ENCODE measurements at regions not wholly inside any gene's neighbourhood (a gene's known extent, or its start where the extent isn't known, plus 50 kb on each side); places are given as distances from the start of the nearest gene placed in this dataset.

- TF ChIP-seq OVOL3 (tag by site-specific recombination; IDR thresholded peaks at IDR 0.05) (no peak), ZNF768 (tag by site-specific recombination; IDR thresholded peaks at IDR 0.05) (no peak), ZNF157 (tag by site-specific recombination; IDR thresholded peaks at IDR 0.05) (no peak), HOXC10 (CRISPR knock-in tag; IDR thresholded peaks at IDR 0.05) (no peak), ZNF510 (tag by site-specific recombination; IDR thresholded peaks at IDR 0.05; ENCODE audit: insufficient replicate concordance) (no peak), KLF10 (tag by site-specific recombination; IDR thresholded peaks at IDR 0.05) (no peak), ZNF449 (tag by site-specific recombination; IDR thresholded peaks at IDR 0.05) (no peak; the same call in 1 of the 2 replicates), ZNF76 (tag by site-specific recombination; IDR thresholded peaks at IDR 0.05; ENCODE audit: borderline replicate concordance, low read depth) (no peak), ZNF785 (tag by site-specific recombination; IDR thresholded peaks at IDR 0.05) (peak; percentile 63; the same call in 1 of the 2 replicates), ZBTB21 (tag by site-specific recombination; IDR thresholded peaks at IDR 0.05) (peak; percentile 83), SETDB1 (IDR thresholded peaks at IDR 0.05; ENCODE audit: insufficient read length, low read length) (no peak), PATZ1 (tag by site-specific recombination; IDR thresholded peaks at IDR 0.05) (no peak; the same call in 1 of the 2 replicates), ZNF521 (tag by site-specific recombination; IDR thresholded peaks at IDR 0.05) (no peak), ZNF664 (tag by site-specific recombination; IDR thresholded peaks at IDR 0.05) (no peak), ZNF670 (tag by site-specific recombination; IDR thresholded peaks at IDR 0.05; ENCODE audit: low read depth) (no peak), ZNF560 (tag by site-specific recombination; IDR thresholded peaks at IDR 0.05; ENCODE audit: borderline replicate concordance) (no peak), ZNF776 (tag by site-specific recombination; IDR thresholded peaks at IDR 0.05; ENCODE audit: borderline replicate concordance) (no peak), ZNF394 (tag by site-specific recombination; IDR thresholded peaks at IDR 0.05; ENCODE audit: borderline replicate concordance) (peak; percentile 52; the same call in 1 of the 2 replicates), ZNF202 (tag by site-specific recombination; IDR thresholded peaks at IDR 0.05; ENCODE audit: borderline replicate concordance) (no peak), ZBTB1 (tag by site-specific recombination; IDR thresholded peaks at IDR 0.05) (no peak), ZNF571 (tag by site-specific recombination; IDR thresholded peaks at IDR 0.05) (no peak), ZNF138 (tag by site-specific recombination; IDR thresholded peaks at IDR 0.05; ENCODE audit: borderline replicate concordance) (no peak), ZNF292 (tag by site-specific recombination; IDR thresholded peaks at IDR 0.05; ENCODE audit: borderline replicate concordance, low read depth) (no peak), ZNF174 (tag by site-specific recombination; IDR thresholded peaks at IDR 0.05) (no peak), ZNF701 (tag by site-specific recombination; IDR thresholded peaks at IDR 0.05) (no peak)
- TF ChIP-seq, protein P1, sequence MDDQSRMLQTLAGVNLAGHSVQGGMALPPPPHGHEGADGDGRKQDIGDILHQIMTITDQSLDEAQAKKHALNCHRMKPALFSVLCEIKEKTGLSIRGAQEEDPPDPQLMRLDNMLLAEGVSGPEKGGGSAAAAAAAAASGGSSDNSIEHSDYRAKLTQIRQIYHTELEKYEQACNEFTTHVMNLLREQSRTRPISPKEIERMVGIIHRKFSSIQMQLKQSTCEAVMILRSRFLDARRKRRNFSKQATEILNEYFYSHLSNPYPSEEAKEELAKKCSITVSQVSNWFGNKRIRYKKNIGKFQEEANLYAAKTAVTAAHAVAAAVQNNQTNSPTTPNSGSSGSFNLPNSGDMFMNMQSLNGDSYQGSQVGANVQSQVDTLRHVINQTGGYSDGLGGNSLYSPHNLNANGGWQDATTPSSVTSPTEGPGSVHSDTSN (CRISPR knock-in tag; IDR thresholded peaks at IDR 0.05), result no peak
- TF ChIP-seq, protein P2, sequence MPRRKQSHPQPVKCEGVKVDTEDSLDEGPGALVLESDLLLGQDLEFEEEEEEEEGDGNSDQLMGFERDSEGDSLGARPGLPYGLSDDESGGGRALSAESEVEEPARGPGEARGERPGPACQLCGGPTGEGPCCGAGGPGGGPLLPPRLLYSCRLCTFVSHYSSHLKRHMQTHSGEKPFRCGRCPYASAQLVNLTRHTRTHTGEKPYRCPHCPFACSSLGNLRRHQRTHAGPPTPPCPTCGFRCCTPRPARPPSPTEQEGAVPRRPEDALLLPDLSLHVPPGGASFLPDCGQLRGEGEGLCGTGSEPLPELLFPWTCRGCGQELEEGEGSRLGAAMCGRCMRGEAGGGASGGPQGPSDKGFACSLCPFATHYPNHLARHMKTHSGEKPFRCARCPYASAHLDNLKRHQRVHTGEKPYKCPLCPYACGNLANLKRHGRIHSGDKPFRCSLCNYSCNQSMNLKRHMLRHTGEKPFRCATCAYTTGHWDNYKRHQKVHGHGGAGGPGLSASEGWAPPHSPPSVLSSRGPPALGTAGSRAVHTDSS (tag by site-specific recombination; IDR thresholded peaks at IDR 0.05), result no peak
- TF ChIP-seq, protein P3, sequence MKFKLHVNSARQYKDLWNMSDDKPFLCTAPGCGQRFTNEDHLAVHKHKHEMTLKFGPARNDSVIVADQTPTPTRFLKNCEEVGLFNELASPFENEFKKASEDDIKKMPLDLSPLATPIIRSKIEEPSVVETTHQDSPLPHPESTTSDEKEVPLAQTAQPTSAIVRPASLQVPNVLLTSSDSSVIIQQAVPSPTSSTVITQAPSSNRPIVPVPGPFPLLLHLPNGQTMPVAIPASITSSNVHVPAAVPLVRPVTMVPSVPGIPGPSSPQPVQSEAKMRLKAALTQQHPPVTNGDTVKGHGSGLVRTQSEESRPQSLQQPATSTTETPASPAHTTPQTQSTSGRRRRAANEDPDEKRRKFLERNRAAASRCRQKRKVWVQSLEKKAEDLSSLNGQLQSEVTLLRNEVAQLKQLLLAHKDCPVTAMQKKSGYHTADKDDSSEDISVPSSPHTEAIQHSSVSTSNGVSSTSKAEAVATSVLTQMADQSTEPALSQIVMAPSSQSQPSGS (tag by site-specific recombination; IDR thresholded peaks at IDR 0.05; ENCODE audit: low read depth), result peak; percentile 59
- TF ChIP-seq, protein P4, sequence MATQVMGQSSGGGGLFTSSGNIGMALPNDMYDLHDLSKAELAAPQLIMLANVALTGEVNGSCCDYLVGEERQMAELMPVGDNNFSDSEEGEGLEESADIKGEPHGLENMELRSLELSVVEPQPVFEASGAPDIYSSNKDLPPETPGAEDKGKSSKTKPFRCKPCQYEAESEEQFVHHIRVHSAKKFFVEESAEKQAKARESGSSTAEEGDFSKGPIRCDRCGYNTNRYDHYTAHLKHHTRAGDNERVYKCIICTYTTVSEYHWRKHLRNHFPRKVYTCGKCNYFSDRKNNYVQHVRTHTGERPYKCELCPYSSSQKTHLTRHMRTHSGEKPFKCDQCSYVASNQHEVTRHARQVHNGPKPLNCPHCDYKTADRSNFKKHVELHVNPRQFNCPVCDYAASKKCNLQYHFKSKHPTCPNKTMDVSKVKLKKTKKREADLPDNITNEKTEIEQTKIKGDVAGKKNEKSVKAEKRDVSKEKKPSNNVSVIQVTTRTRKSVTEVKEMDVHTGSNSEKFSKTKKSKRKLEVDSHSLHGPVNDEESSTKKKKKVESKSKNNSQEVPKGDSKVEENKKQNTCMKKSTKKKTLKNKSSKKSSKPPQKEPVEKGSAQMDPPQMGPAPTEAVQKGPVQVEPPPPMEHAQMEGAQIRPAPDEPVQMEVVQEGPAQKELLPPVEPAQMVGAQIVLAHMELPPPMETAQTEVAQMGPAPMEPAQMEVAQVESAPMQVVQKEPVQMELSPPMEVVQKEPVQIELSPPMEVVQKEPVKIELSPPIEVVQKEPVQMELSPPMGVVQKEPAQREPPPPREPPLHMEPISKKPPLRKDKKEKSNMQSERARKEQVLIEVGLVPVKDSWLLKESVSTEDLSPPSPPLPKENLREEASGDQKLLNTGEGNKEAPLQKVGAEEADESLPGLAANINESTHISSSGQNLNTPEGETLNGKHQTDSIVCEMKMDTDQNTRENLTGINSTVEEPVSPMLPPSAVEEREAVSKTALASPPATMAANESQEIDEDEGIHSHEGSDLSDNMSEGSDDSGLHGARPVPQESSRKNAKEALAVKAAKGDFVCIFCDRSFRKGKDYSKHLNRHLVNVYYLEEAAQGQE (tag by site-specific recombination; IDR thresholded peaks at IDR 0.05), result no peak
These were observed 180.9 kb downstream of the HS3ST3A1 start (continued) for GRCh38 chr17:13420878-13421277.
